Duodenal mucosa (tissue), 2 donors: ENCODE measurements at regions not wholly inside any gene's neighbourhood (a gene's known extent, or its start where the extent isn't known, plus 50 kb on each side); places are given as distances from the start of the nearest gene placed in this dataset.

ENCODE experiments used
- H3K27ac ChIP-seq: one replicate; pipeline ENCODE4 v1.7.0; 2013; ENCODE audit warnings: low read depth, low read length
- H3K27me3 ChIP-seq, 2 donors: one replicate each; pipeline ENCODE4 v1.7.0; 2013; ENCODE audit warnings: low read length in 2 of 2, control low read depth in 1 of 2; ENCODE audit not compliant: insufficient read depth in 2 of 2, control insufficient read depth in 1 of 2
- H3K36me3 ChIP-seq, 2 donors: one replicate each; pipeline ENCODE4 v1.7.0; 2013; ENCODE audit warnings: low read length in 2 of 2, control low read depth in 1 of 2; ENCODE audit not compliant: insufficient read depth in 2 of 2, control insufficient read depth in 1 of 2
- H3K4me1 ChIP-seq, 2 donors: one replicate each; pipeline ENCODE4 v1.7.0; 2013; ENCODE audit warnings: low read length in 2 of 2, control low read depth in 1 of 2; ENCODE audit not compliant: insufficient read depth in 2 of 2, control insufficient read depth in 1 of 2
- H3K4me3 ChIP-seq, 2 donors: one replicate each; pipeline ENCODE4 v1.7.0; 2013; ENCODE audit warnings: low read length in 2 of 2, low read depth in 1 of 2
- H3K9ac ChIP-seq, 2 donors: one replicate each; pipeline ENCODE4 v1.7.0; 2013; ENCODE audit warnings: low read length in 2 of 2, low read depth in 1 of 2
- H3K9me3 ChIP-seq, 2 donors: one replicate each; pipeline ENCODE4 v1.7.0; 2013; ENCODE audit warnings: low read length in 2 of 2, control low read depth in 1 of 2; ENCODE audit not compliant: control insufficient read depth in 1 of 2

DNA sequence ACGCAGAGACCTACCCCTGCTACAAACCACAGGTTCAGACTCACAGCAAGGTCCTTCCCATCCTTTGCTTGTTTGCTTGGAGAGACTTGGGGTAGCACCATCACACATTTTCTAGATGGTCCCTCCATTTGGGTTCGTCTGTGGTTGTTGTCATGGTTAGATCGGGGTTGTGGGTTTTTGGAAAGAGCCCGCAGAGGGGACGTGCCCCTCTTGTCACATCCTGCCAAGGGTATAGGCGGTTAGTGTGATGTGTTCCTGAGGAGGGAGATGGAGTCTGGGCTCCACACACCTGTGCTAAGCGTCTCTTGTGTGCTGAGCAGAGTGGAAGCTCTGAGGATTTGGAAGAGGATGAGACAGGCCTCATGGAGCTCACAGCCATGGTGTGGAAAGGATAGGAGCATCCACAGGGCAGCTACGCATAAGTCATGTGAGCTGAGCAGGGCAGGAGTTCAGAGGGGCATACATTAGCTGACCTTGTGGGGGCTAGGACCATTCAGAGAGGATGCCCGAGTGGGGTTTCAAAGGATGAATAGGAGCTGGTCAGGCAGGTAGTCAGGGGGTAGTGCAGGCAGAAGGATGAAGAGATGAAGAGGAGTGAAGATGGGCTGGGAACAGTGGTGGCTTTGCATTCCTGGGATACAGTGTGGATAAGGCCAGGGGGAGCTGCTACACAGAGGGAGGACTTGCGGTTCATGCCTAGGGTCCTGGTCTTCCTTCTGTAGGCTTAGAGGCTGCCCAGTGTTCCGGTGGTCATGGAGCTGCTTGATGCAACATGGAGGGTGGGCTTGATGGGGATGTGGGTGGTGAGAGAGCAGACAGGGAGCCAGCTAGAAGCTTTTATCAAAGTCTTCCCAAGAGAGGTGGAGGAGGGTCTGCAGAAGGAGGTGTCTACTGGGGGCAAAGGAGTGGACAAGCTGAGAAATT lies 62.9 kb downstream of the ACKR3 start:
- no peaks in the 10 kb centered on the region for H3K4me1 ChIP-seq
- no peak overlapping the region for H3K9ac ChIP-seq
- no peak overlapping the region for H3K27ac ChIP-seq
- H3K36me3 ChIP-seq: no peaks in the 10 kb centered on the region
- H3K4me3 ChIP-seq: no peak overlapping the region
- no peaks in the 10 kb centered on the region for H3K9me3 ChIP-seq
- H3K27me3 ChIP-seq: no peaks in the 10 kb centered on the region

DNA sequence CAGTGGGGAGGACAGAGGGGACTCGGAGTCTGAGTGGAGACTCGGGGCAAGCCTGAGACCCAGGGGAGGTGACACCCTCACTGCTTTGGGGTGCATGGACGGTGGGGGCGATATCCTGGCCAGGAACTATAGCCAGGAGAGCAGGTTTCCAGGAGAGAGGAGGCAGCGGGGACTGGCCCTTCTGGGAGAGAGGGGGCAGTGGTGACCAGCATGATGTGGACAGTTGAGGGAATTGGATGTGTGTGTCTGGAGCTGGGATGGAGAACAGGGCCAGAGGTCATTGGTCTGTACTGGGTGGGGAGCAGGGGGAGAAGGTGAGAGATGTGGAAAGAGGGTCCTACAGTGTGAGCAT lies 63.6 kb downstream of the ACKR3 start:
- H3K36me3 ChIP-seq: no peaks in the 10 kb centered on the region
- no peak overlapping the region for H3K9ac ChIP-seq
- H3K4me1 ChIP-seq: no peaks in the 10 kb centered on the region
- no peaks in the 10 kb centered on the region for H3K27me3 ChIP-seq
- no peaks in the 10 kb centered on the region for H3K9me3 ChIP-seq
- H3K27ac ChIP-seq: no peak overlapping the region
- H3K4me3 ChIP-seq: no peak overlapping the region

DNA sequence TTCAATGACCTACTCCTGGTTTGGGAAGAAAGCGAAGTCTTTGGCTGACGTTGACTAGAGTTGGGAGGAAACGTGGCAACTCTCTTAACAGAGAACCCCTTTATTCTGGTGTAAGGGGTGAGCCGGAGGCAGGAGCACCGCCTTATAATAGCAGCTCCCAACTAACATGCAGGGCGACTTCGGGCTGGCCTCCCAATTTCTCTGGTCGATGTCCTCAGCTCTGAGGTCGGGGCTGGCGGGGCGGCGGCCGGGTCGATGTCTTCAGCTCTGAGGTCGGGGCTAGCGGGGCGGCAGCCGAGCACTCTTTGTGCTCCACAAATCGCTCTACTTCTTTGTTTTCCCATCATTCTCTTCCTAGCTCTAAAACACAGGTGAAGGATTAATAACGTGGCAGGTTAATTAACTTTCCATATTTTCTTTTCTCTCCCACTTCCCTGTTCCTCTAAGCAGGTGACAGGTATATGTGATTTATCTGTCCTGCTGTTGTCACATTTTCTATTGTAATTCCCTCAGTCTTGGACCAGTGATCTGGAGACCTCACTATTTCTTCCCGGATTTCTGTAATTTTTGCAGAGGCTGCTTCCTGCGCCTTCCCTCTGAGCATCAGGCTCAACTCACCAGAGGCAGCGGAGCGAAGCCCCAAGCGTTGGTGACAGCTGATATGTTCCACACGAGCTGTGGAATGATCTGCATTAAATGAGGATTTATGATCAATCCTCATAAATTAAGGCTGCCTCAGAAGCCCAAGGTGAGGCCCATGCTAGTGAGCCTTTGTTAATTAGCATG lies 64.3 kb downstream of the ACKR3 start:
- H3K36me3 ChIP-seq: no peaks in the 10 kb centered on the region
- no peaks in the 10 kb centered on the region for H3K9me3 ChIP-seq
- no peaks in the 10 kb centered on the region for H3K27me3 ChIP-seq
- no peaks in the 10 kb centered on the region for H3K4me1 ChIP-seq
- H3K4me3 ChIP-seq: no peak overlapping the region
- no peak overlapping the region for H3K9ac ChIP-seq
- no peak overlapping the region for H3K27ac ChIP-seq

DNA sequence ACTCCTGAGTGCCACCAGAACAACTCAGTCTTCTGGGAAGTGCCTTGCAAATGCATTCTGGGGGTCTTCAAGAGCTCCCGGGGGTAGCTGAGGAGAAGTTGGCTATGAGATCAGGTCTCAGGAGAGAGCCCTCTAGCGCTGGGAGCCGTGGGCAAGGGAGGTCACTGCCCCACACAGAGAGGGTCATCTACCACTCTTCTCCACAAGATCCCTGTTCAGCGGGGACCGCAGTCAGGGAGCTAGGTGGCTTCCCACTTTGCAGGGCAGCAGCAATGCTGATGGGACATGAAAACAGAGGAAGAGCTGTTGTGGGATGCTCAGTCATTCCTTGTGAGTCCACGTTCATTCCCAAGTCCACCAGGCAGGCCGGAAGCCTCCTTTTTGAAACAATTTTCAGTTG lies 66.6 kb downstream of the ACKR3 start:
- Histone ChIP-seq H3K27ac (no peak overlapping the region), H3K4me3 (no peak overlapping the region), H3K4me1 (no peaks in the 10 kb centered on the region), H3K9ac (no peak overlapping the region), H3K9me3 (no peaks in the 10 kb centered on the region), H3K36me3 (no peaks in the 10 kb centered on the region), H3K27me3 (no peaks in the 10 kb centered on the region)

DNA sequence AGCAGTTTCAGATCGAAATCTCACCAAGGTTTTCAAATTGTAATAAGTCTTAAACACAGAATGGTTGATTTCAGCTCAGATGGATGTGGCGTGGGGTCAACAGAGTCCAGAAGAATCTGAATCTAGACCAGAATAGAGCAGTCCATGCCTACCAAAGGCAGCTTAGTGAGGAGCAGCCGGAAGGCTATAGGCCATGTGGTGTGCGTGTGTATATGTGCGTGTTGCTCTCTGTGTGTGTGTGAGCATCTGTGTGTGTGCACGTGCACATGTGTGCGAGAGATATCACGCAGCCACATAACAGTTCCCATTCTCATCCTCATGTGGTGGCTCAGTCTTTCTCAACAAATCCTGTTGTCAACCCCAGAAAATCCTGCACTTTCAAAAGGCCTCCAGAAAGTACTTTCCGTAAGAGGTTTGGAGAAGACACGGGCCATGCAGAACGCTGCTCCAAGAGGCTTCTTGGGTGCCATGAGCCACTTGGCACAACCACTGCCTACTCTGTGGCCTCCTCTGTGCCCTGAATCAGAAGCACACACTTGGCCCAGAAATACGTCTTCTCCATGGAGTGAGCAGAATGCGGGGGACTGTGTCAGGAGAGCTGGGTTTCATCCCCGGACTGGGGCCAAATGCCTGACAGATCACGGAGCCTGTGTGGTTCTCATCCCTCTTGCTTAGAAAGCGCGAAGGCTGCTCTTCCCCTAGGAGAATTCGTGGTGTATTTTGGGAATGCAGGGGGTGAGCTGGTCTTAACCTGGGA lies 67.3 kb downstream of the ACKR3 start:
- H3K27me3 ChIP-seq: no peaks in the 10 kb centered on the region
- H3K9ac ChIP-seq: no peak overlapping the region
- no peak overlapping the region for H3K4me3 ChIP-seq
- H3K27ac ChIP-seq: no peak overlapping the region
- H3K36me3 ChIP-seq: no peaks in the 10 kb centered on the region
- no peaks in the 10 kb centered on the region for H3K4me1 ChIP-seq
- no peaks in the 10 kb centered on the region for H3K9me3 ChIP-seq

DNA sequence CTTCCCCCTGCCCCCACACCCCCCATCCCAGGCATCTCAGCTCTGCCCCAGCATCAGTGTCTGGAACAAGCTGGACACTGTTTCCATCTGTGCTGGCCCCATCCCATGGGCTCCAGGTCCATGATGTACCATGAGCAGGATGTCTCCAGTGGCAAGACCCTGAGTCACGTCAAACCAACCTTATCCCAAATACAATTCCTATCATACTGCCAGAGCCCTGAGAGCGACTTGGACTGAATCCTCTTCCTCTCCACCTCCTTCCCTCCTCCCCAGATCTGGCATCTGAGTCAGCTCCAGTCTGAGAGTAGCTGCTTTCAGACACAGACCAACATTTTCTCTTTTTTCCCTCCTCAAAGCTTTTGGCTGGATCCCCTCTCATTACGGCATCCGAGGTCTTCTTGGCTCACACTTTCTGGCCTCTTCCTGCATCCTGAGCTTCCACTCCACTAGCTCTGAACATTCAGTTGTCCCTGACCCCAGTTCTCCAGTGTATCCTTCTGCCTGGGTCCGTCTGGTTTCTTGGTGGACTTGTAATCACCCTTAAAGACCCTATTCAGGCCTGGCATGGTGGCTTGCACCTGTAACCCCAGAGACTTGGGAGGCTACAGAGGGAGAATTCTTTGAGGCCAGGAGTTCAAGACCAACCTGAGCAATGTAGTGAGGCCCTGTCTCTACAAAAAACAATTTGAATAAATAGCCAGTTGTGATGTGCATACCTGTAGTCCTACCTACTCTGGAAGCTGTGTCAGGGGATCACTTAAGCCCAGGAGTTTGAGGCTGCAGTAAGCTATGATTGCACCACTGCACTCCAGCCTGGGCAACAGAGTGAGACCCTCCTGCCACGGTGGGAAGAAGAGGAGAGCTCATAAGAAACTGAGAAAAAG lies 68.3 kb downstream of the ACKR3 start:
- Histone ChIP-seq H3K36me3 (no peaks in the 10 kb centered on the region), H3K4me3 (no peak overlapping the region), H3K9me3 (no peaks in the 10 kb centered on the region), H3K27ac (no peak overlapping the region), H3K4me1 (peaks cover 0 to 2% of the 10 kb centered on the region in 2 donors), H3K27me3 (no peaks in the 10 kb centered on the region), H3K9ac (no peak overlapping the region)

DNA sequence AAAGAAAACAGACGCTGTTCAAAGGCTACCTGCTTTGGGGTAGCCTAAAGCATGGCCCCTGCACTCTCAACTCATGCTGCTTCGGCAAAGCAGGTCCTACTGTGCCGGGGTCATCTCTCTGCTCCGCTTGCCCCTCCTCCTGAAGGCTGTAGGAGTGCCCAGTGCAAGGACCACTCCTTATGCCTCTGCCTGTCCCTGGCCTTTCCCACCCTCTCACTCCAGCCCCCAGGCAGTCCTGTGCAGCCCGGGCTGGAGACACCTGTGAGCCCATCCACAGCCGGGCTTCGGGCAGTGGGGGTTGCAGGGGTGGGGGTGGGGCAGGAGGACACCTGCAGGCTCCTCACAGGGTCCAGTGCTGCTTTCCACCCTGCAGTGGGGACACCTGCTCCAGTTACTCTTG lies 69.1 kb downstream of the ACKR3 start:
- no peaks in the 10 kb centered on the region for H3K36me3 ChIP-seq
- no peak overlapping the region for H3K9ac ChIP-seq
- H3K4me1 ChIP-seq: peaks cover 0 to 2% of the 10 kb centered on the region in 2 donors
- no peak overlapping the region for H3K4me3 ChIP-seq
- H3K27me3 ChIP-seq: peaks cover 0 to 3% of the 10 kb centered on the region in 2 donors
- H3K9me3 ChIP-seq: no peaks in the 10 kb centered on the region
- H3K27ac ChIP-seq: no peak overlapping the region

DNA sequence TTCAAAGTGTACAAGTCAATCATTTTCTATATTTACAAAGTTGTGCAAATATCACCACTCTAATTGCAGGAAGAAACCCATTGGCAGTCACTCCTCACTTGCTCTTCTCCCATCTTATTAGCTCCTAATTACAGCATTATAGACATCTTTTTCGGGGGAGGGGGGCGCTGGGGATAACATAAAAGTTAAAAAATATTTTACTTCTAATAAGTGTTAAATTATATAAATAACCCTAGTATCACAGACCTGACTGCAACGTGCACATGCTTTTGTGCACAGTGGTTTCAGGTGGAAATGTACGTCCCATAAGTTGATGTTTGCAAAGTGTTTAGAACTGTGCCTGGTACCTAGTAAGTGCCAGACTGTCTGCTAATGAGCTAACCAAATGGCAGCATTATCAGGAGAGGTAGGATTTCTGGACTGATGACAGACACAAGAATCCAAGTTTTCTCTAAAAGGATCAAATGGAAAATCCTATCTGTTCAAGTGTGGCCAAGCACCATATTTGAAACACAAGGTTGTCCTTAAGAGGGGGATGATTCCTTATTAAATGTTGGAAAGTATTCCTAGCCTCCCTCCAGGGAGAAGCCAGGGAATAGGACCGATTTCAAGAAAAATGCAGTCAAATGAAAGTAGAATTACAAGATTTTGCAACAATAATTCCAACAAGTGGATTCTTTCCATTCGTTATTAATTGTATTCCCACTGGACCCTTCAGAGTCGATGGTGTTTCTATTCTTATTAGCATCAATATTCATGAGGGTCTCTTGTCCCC lies 70.0 kb downstream of the ACKR3 start:
- Histone ChIP-seq H3K27ac (no peak overlapping the region), H3K4me1 (peaks cover 0 to 2% of the 10 kb centered on the region in 2 donors), H3K9ac (no peak overlapping the region), H3K4me3 (no peak overlapping the region), H3K27me3 (peaks cover 0 to 5% of the 10 kb centered on the region in 2 donors), H3K36me3 (no peaks in the 10 kb centered on the region), H3K9me3 (no peaks in the 10 kb centered on the region)
